ENCODE measurements at regions not wholly inside any gene's neighbourhood (a gene's known extent, or its start where the extent isn't known, plus 50 kb on each side); places are given as distances from the start of the nearest gene placed in this dataset.

DNA sequence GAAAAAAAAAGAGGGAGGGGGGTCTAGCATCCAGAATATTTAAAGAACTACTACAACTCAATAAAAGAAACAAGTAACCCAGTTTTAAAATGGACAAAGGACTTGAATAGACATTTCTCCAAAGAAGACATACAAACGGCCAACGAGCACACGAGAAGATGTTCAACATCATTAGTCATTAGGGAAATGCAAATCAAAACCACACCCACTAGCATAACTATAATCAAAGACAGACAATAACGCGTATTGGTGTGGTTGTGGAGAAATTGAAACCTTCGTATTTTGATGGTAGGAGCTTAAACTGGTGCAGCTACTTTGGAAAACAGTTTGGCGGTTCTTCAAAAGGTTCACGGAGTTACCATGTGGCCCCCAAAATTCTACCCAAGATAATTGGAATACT lies 64.3 kb upstream of the CAB39 start:
- TF ChIP-seq CREB5 (CRISPR knock-in tag; IDR thresholded peaks at IDR 0.05; ENCODE audit: low read depth): no peak
- TF ChIP-seq TCF4 (CRISPR knock-in tag; IDR thresholded peaks at IDR 0.05; ENCODE audit: borderline replicate concordance): no peak
- TF ChIP-seq PPARA (CRISPR knock-in tag; IDR thresholded peaks at IDR 0.05; ENCODE audit: borderline replicate concordance): no peak
- TF ChIP-seq ESRRG (CRISPR knock-in tag; IDR thresholded peaks at IDR 0.05): no peak
- no peak for TF ChIP-seq OSR1 (CRISPR knock-in tag; IDR thresholded peaks at IDR 0.05)
- no peak for TF ChIP-seq CSDC2 (CRISPR knock-in tag; IDR thresholded peaks at IDR 0.05)
- no peak for TF ChIP-seq ZFP3 (CRISPR knock-in tag; IDR thresholded peaks at IDR 0.05)
- no peak for TF ChIP-seq ZFP30 (CRISPR knock-in tag; IDR thresholded peaks at IDR 0.05)
- TF ChIP-seq, protein P1, sequence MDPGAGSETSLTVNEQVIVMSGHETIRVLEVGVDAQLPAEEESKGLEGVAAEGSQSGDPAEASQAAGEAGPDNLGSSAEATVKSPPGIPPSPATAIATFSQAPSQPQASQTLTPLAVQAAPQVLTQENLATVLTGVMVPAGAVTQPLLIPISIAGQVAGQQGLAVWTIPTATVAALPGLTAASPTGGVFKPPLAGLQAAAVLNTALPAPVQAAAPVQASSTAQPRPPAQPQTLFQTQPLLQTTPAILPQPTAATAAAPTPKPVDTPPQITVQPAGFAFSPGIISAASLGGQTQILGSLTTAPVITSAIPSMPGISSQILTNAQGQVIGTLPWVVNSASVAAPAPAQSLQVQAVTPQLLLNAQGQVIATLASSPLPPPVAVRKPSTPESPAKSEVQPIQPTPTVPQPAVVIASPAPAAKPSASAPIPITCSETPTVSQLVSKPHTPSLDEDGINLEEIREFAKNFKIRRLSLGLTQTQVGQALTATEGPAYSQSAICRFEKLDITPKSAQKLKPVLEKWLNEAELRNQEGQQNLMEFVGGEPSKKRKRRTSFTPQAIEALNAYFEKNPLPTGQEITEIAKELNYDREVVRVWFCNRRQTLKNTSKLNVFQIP (CRISPR knock-in tag; IDR thresholded peaks at IDR 0.05; ENCODE audit: borderline replicate concordance, low read depth): no peak
- no peak for TF ChIP-seq GLIS3 (CRISPR knock-in tag; IDR thresholded peaks at IDR 0.05)
- TF ChIP-seq ZC3H10 (CRISPR knock-in tag; IDR thresholded peaks at IDR 0.05): no peak
- no peak for ATAC-seq

DNA sequence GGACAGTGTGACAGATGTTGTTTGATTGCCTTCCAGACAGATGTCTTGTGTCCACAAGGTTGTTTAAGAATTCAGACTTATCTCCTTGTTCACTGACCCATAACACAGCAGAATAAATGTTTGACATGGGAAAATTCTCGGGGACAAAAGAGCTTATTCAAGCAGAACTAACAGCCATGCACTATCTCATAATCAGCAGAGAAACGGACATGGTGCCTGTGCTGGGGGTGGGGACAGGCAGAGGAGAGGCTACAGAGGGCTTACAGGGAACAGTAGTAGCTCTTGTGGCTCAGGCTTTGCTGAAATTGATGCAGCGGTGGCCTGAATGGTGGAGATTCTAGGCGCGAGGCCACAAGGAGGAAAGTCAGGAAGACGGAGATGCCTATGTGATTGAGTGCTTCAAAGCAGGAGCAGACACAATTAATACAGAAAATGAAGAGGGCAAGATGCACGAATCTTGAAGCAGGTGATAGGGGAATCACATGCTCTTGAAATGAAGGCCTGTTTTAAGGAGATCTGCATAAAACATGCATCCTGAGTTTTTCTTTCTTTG lies 62.0 kb upstream of the CAB39 start:
- TF ChIP-seq SNAI2 (CRISPR knock-in tag; IDR thresholded peaks at IDR 0.05) (no peak), TOX (CRISPR knock-in tag; IDR thresholded peaks at IDR 0.05; ENCODE audit: borderline replicate concordance) (no peak), ZNF565 (CRISPR knock-in tag; conservative IDR thresholded peaks at IDR 0.05; ENCODE audit: low read depth) (no peak), OSR1 (CRISPR knock-in tag; IDR thresholded peaks at IDR 0.05) (no peak), ZFP30 (CRISPR knock-in tag; IDR thresholded peaks at IDR 0.05) (no peak), RARB (CRISPR knock-in tag; IDR thresholded peaks at IDR 0.05) (no peak), PPARA (CRISPR knock-in tag; IDR thresholded peaks at IDR 0.05; ENCODE audit: borderline replicate concordance) (no peak), BACH2 (CRISPR knock-in tag; IDR thresholded peaks at IDR 0.05; ENCODE audit: borderline replicate concordance) (no peak), ISL1 (CRISPR knock-in tag; IDR thresholded peaks at IDR 0.05) (no peak), ZFP3 (CRISPR knock-in tag; IDR thresholded peaks at IDR 0.05) (no peak), ESRRG (CRISPR knock-in tag; IDR thresholded peaks at IDR 0.05) (no peak), ZNF70 (CRISPR knock-in tag; IDR thresholded peaks at IDR 0.05) (no peak), ZC3H10 (CRISPR knock-in tag; IDR thresholded peaks at IDR 0.05) (no peak)
- TF ChIP-seq, protein P2, sequence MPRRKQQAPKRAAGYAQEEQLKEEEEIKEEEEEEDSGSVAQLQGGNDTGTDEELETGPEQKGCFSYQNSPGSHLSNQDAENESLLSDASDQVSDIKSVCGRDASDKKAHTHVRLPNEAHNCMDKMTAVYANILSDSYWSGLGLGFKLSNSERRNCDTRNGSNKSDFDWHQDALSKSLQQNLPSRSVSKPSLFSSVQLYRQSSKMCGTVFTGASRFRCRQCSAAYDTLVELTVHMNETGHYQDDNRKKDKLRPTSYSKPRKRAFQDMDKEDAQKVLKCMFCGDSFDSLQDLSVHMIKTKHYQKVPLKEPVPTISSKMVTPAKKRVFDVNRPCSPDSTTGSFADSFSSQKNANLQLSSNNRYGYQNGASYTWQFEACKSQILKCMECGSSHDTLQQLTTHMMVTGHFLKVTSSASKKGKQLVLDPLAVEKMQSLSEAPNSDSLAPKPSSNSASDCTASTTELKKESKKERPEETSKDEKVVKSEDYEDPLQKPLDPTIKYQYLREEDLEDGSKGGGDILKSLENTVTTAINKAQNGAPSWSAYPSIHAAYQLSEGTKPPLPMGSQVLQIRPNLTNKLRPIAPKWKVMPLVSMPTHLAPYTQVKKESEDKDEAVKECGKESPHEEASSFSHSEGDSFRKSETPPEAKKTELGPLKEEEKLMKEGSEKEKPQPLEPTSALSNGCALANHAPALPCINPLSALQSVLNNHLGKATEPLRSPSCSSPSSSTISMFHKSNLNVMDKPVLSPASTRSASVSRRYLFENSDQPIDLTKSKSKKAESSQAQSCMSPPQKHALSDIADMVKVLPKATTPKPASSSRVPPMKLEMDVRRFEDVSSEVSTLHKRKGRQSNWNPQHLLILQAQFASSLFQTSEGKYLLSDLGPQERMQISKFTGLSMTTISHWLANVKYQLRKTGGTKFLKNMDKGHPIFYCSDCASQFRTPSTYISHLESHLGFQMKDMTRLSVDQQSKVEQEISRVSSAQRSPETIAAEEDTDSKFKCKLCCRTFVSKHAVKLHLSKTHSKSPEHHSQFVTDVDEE (CRISPR knock-in tag; IDR thresholded peaks at IDR 0.05): no peak
- TF ChIP-seq, protein P3, sequence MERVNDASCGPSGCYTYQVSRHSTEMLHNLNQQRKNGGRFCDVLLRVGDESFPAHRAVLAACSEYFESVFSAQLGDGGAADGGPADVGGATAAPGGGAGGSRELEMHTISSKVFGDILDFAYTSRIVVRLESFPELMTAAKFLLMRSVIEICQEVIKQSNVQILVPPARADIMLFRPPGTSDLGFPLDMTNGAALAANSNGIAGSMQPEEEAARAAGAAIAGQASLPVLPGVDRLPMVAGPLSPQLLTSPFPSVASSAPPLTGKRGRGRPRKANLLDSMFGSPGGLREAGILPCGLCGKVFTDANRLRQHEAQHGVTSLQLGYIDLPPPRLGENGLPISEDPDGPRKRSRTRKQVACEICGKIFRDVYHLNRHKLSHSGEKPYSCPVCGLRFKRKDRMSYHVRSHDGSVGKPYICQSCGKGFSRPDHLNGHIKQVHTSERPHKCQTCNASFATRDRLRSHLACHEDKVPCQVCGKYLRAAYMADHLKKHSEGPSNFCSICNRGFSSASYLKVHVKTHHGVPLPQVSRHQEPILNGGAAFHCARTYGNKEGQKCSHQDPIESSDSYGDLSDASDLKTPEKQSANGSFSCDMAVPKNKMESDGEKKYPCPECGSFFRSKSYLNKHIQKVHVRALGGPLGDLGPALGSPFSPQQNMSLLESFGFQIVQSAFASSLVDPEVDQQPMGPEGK (CRISPR knock-in tag; IDR thresholded peaks at IDR 0.05; ENCODE audit: borderline replicate concordance): no peak
- TF ChIP-seq, protein P4, sequence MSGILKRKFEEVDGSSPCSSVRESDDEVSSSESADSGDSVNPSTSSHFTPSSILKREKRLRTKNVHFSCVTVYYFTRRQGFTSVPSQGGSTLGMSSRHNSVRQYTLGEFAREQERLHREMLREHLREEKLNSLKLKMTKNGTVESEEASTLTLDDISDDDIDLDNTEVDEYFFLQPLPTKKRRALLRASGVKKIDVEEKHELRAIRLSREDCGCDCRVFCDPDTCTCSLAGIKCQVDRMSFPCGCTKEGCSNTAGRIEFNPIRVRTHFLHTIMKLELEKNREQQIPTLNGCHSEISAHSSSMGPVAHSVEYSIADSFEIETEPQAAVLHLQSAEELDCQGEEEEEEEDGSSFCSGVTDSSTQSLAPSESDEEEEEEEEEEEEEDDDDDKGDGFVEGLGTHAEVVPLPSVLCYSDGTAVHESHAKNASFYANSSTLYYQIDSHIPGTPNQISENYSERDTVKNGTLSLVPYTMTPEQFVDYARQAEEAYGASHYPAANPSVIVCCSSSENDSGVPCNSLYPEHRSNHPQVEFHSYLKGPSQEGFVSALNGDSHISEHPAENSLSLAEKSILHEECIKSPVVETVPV (CRISPR knock-in tag; IDR thresholded peaks at IDR 0.05): no peak
- TF ChIP-seq, protein P1 (CRISPR knock-in tag; IDR thresholded peaks at IDR 0.05; ENCODE audit: borderline replicate concordance, low read depth): no peak
- ATAC-seq: no peak

Data from SK-N-SH treated with all-trans-retinoic acid at 6 μM for 48 hours (cell line).